NB4 (cell line): ENCODE measurements at regions not wholly inside any gene's neighbourhood (a gene's known extent, or its start where the extent isn't known, plus 50 kb on each side); places are given as distances from the start of the nearest gene placed in this dataset.

Experiments
- CTCF ChIP-seq: IDR thresholded peaks from one replicate; pipeline ENCODE4 v1.5.1; 2012; ENCODE audit warnings: low read depth, low read length
- MYC ChIP-seq: IDR thresholded peaks from 2 replicates; pipeline ENCODE4 v1.6.1; 2011; ENCODE audit warnings: low read depth, low read length

- TF ChIP-seq CTCF (no peak), MYC (no peak)
Measured at GRCh38 chr1:95790136-95790535, 556.1 kb downstream of the RWDD3 start.
